Right lobe of liver (tissue), 6 donors: ENCODE measurements at regions not wholly inside any gene's neighbourhood (a gene's known extent, or its start where the extent isn't known, plus 50 kb on each side); places are given as distances from the start of the nearest gene placed in this dataset.
"Not testable (repeated sequence)": the region's sequence is repeated elsewhere in the genome, so short reads cannot be mapped to it uniquely, and the experiment has no call there.

Experiments used
- ATAC-seq, 4 donors: fragments of 200-7000 bp; cut with Tn5 transposase; one replicate each; pipeline ENCODE4 v1.9.1; 2020; ENCODE audit warnings: mild to moderate bottlenecking in 4 of 4, moderate library complexity in 4 of 4
- DNase-seq, 3 donors: peaks; one replicate each; pipeline ENCODE4 v3.0.0-alpha.2; 2020
- H3K27ac ChIP-seq, 3 donors: fragments of 200-600 bp; one replicate each; pipeline ENCODE4 v1.8.0; 2022
- H3K27me3 ChIP-seq, 2 donors: fragments of 200-600 bp; one replicate each; pipeline ENCODE4 v1.8.0; 2022
- H3K36me3 ChIP-seq, 4 donors: fragments of 200-600 bp; sonication (generic) in 1 of 4; one replicate each; pipeline versions ENCODE4 v1.5.1 to v1.8.0; 2017 to 2022; ENCODE audit warnings: control low read depth in 1 of 4
- H3K4me1 ChIP-seq, 4 donors: fragments of 200-600 bp; sonication (generic) in 1 of 4; one replicate each; pipeline versions ENCODE4 v1.5.1 to v1.8.0; 2017 to 2022; ENCODE audit warnings: control low read depth in 1 of 4
- H3K4me3 ChIP-seq, 3 donors: fragments of 200-600 bp; one replicate each; pipeline ENCODE4 v1.8.0; 2022
- H3K9me3 ChIP-seq, 4 donors: fragments of 200-600 bp; sonication (generic) in 1 of 4; one replicate each; pipeline versions ENCODE4 v1.5.1 to v1.8.0; 2017 to 2022; ENCODE audit warnings: control low read depth in 1 of 4
- POLR2A ChIP-seq: fragments of 450-650 bp; IDR thresholded peaks from one replicate; pipeline ENCODE4 v1.6.1; 2017; ENCODE audit warnings: antibody characterized with exemption, mild to moderate bottlenecking
- WGBS: methylation state at CpG from one replicate; pipeline ENCODE4 v1.1.6; 2018; ENCODE audit warnings: low coverage, low lambda C conversion rate; ENCODE audit not compliant: insufficient coverage; ENCODE audit errors: missing lambda C conversion rate; 5-methylcytosine and 5-hydroxymethylcytosine counted together
- intact Hi-C, 2 donors: fragments of 100-400 bp; cut with DNase I; formaldehyde crosslinking; loops; one replicate each; pipeline versions ENCODE4 v1.11.2 to v1.14.1; 2022
- TF ChIP-seq, protein P1 (sequence below), 4 donors: fragments of 200-600 bp in 3 of 4; fragments of 450-650 bp in 1 of 4; IDR thresholded peaks; one replicate each; pipeline versions ENCODE4 v1.5.1 to v1.8.0; 2016 to 2022; ENCODE audit warnings: antibody characterized with exemption in 4 of 4, mild to moderate bottlenecking in 2 of 4
- donor health status: DM: no; HTN: yes; CAD: no.
- donor health status: DM: no; HTN: no; CAD: no.
- donor health status: DM: no; HTN: no; CAD: no.
- donor health status: DM: no; HTN: yes; CAD: no.
- donor health status: DM: no; HTN: yes; CAD: no.

GRCh38 chr12:24630446-24630845 is 318.5 kb downstream of the BCAT1 start:
- Histone ChIP-seq H3K4me1 (no peaks in the 10 kb centered on the region), H3K36me3 (no peaks in the 10 kb centered on the region), H3K9me3 (no peaks in the 10 kb centered on the region), H3K4me3 (no peak overlapping the region), H3K27ac (no peak overlapping the region), H3K27me3 (no peaks in the 10 kb centered on the region)
- peak in 1 of 4 donors; percentile 25 for ATAC-seq
- TF ChIP-seq, protein P1, sequence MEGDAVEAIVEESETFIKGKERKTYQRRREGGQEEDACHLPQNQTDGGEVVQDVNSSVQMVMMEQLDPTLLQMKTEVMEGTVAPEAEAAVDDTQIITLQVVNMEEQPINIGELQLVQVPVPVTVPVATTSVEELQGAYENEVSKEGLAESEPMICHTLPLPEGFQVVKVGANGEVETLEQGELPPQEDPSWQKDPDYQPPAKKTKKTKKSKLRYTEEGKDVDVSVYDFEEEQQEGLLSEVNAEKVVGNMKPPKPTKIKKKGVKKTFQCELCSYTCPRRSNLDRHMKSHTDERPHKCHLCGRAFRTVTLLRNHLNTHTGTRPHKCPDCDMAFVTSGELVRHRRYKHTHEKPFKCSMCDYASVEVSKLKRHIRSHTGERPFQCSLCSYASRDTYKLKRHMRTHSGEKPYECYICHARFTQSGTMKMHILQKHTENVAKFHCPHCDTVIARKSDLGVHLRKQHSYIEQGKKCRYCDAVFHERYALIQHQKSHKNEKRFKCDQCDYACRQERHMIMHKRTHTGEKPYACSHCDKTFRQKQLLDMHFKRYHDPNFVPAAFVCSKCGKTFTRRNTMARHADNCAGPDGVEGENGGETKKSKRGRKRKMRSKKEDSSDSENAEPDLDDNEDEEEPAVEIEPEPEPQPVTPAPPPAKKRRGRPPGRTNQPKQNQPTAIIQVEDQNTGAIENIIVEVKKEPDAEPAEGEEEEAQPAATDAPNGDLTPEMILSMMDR (IDR thresholded peaks at IDR 0.05), result peak in 1 of 4 donors; percentile 10
- TF ChIP-seq POLR2A, result no peak
- no peak for DNase-seq
- 36% methylated on average over 1 of the region's 1 CpG for WGBS
- intact Hi-C loops, result no loop called here

- Histone ChIP-seq H3K4me1 (no peaks in the 10 kb centered on the region), H3K27ac (no peak overlapping the region), H3K36me3 (no peaks in the 10 kb centered on the region), H3K4me3 (no peak overlapping the region), H3K9me3 (no peaks in the 10 kb centered on the region), H3K27me3 (no peaks in the 10 kb centered on the region)
- no peak for ATAC-seq
- DNase-seq, result no peak
- intact Hi-C loops, result no loop called here
- TF ChIP-seq, protein P1 (IDR thresholded peaks at IDR 0.05), result no peak
- no peak for TF ChIP-seq POLR2A
- WGBS, result no CpG with 5 or more reads among the region's 2 CpGs
These were observed 323.8 kb downstream of the BCAT1 start for GRCh38 chr12:24625103-24625502.

DNA sequence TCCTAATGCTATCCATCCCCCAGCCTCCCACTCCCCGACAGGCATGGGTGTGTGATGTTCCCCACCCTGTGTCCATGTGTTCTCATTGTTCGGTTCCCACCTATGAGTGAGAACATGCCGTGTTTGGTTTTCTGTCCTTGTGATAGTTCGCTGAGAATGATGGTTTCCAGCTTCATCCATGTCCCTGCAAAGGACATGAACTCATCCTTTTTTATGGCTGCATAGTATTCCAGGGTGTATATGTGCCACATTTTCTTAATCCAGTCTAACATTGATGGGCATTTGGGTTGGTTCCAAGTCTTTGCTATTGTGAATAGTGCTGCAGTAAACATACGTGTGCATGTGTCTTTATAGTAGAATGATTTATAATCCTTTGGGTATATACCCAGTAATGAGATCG is 328.9 kb downstream of the BCAT1 start:
- H3K27ac ChIP-seq, intact Hi-C loops, H3K36me3 ChIP-seq, DNase-seq, H3K4me1 ChIP-seq, H3K27me3 ChIP-seq, H3K4me3 ChIP-seq, ATAC-seq, H3K9me3 ChIP-seq: not testable (repeated sequence)
- 89% methylated on average over 6 of the region's 6 CpGs for WGBS

DNA sequence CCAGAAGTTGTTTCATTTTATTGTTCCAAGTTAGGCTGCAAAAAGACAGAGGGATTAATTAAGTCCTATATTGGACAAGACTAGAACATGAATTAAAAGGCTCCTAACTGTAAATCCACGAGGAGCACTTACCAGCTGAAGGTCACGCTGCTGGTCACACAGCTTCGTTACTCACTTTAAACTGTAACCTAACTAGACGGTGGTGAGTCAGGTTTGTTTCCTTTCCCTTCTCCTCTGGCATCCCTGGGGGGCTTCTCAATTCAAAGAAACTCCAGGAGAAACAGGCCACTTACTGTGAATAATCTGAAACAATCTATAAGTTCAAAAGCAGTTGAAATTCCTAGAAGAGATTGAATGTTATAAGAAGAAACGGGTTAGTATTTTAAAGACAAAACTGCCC is 331.4 kb downstream of the BCAT1 start:
- Histone ChIP-seq H3K27ac (no peak overlapping the region), H3K9me3 (no peaks in the 10 kb centered on the region), H3K27me3 (no peaks in the 10 kb centered on the region), H3K4me3 (no peak overlapping the region), H3K4me1 (no peaks in the 10 kb centered on the region), H3K36me3 (no peaks in the 10 kb centered on the region)
- WGBS, result 71% methylated on average over 5 of the region's 5 CpGs
- TF ChIP-seq, protein P1 (IDR thresholded peaks at IDR 0.05), result no peak
- no peak for TF ChIP-seq POLR2A
- intact Hi-C loops, result no loop called here
- ATAC-seq (no peak), DNase-seq (no peak)

DNA sequence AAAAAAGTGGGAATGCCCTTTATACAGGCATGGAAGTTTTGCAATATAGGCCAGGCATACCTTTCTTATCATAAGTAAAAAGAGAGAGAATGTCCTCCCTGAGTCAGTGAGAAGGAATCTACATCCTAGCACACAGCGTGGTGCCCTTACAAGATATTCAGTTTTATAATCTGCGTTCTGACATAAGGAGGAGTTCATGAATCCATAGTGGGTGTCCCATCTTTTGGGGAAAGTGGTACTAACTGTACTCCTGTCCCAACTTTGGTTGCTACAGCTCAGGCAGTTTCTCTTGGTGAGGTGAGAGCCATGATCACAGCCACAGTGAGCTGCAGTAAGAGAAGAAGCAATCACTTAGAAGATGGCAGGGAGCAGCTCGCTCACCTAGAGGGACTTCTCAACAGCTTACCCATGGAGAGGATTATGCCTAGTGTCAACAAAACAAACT is 332.9 kb downstream of the BCAT1 start:
- no peak overlapping the region for H3K4me3 ChIP-seq
- intact Hi-C loops, result no loop called here
- no peaks in the 10 kb centered on the region for H3K9me3 ChIP-seq
- no peak for TF ChIP-seq POLR2A
- TF ChIP-seq, protein P1 (IDR thresholded peaks at IDR 0.05), result no peak
- ATAC-seq (no peak), DNase-seq (no peak)
- H3K27ac ChIP-seq, result no peak overlapping the region
- H3K27me3 ChIP-seq, result no peaks in the 10 kb centered on the region
- H3K36me3 ChIP-seq, result no peaks in the 10 kb centered on the region
- 80% methylated on average over 2 of the region's 3 CpGs for WGBS
- no peaks in the 10 kb centered on the region for H3K4me1 ChIP-seq
